CD4-positive, alpha-beta T cell treated with Interleukin-21 for 1 hour (primary cell): ENCODE measurements at regions not wholly inside any gene's neighbourhood (a gene's known extent, or its start where the extent isn't known, plus 50 kb on each side); places are given as distances from the start of the nearest gene placed in this dataset.
"Not testable (repeated sequence)": the region's sequence is repeated elsewhere in the genome, so short reads cannot be mapped to it uniquely, and the experiment has no call there.

Experiments used
- DNase-seq: peaks from one replicate; pipeline ENCODE4 v3.0.0-alpha.2; 2020

- no peak for DNase-seq
Measured at GRCh38 chr14:22233377-22233776, 355.6 kb downstream of the DAD1 start.

GRCh38 chr14:22232933-22233332, 356.1 kb downstream of the DAD1 start:
- DNase-seq, result no peak

GRCh38 chr14:22232486-22232885, 356.5 kb downstream of the DAD1 start:
- DNase-seq, result no peak

GRCh38 chr14:22231018-22231417, 358.0 kb downstream of the DAD1 start:
- peak; percentile 28 for DNase-seq

GRCh38 chr14:22230517-22230916, 358.5 kb downstream of the DAD1 start:
- no peak for DNase-seq

- DNase-seq, result no peak
Measured at GRCh38 chr14:22227084-22227483, 361.9 kb downstream of the DAD1 start.

- DNase-seq, result peak; percentile 60
Measured at GRCh38 chr14:22226381-22226780, 362.6 kb downstream of the DAD1 start.

GRCh38 chr14:22225516-22226140, 363.4 kb downstream of the DAD1 start:
- DNase-seq, result no peak

- peak; percentile 44 for DNase-seq
Measured at GRCh38 chr14:22221508-22221907, 367.5 kb downstream of the DAD1 start.

- no peak for DNase-seq
Measured at GRCh38 chr14:22220427-22220826, 368.6 kb downstream of the DAD1 start.

- peak; percentile 21 for DNase-seq
Measured at GRCh38 chr14:22218728-22219127, 370.3 kb downstream of the DAD1 start.

- DNase-seq, result no peak
Measured at GRCh38 chr14:22213120-22213519, 375.9 kb downstream of the DAD1 start.

GRCh38 chr14:22210906-22211305, 378.1 kb downstream of the DAD1 start:
- DNase-seq, result no peak

GRCh38 chr14:22210026-22210425, 379.0 kb downstream of the DAD1 start:
- no peak for DNase-seq

GRCh38 chr14:22203036-22203435, 386.0 kb downstream of the DAD1 start:
- DNase-seq, result no peak

- DNase-seq, result no peak
Measured at GRCh38 chr14:22202313-22202712, 386.7 kb downstream of the DAD1 start.

- DNase-seq, result peak; percentile 55
Measured at GRCh38 chr14:22200977-22201605, 387.9 kb downstream of the DAD1 start.

GRCh38 chr14:22200131-22200530, 388.9 kb downstream of the DAD1 start:
- DNase-seq, result not testable (repeated sequence)

- DNase-seq, result no peak
Measured at GRCh38 chr14:22194664-22195063, 394.4 kb downstream of the DAD1 start.

- DNase-seq, result no peak
Measured at GRCh38 chr14:22190411-22191191, 398.4 kb downstream of the DAD1 start.

GRCh38 chr14:22189881-22190280, 399.1 kb downstream of the DAD1 start:
- DNase-seq, result no peak

GRCh38 chr14:22188318-22188717, 400.7 kb downstream of the DAD1 start:
- DNase-seq, result no peak

- DNase-seq, result no peak
Measured at GRCh38 chr14:22185789-22186188, 403.2 kb downstream of the DAD1 start.

- no peak for DNase-seq
Measured at GRCh38 chr14:22185191-22185590, 403.8 kb downstream of the DAD1 start.
